ENCODE measurements at regions not wholly inside any gene's neighbourhood (a gene's known extent, or its start where the extent isn't known, plus 50 kb on each side); places are given as distances from the start of the nearest gene placed in this dataset.

GRCh38 chr14:58750321-58751269, 112.8 kb downstream of the DACT1 start:
- no peak overlapping the region for H3K9ac ChIP-seq (ENCODE audit: low read length)
- no peaks in the 10 kb centered on the region for H3K9me2 ChIP-seq (ENCODE audit: low read depth, low read length)
- no peaks in the 10 kb centered on the region for H3K9me3 ChIP-seq (ENCODE audit: low read length)
- H3K36me3 ChIP-seq (ENCODE audit: insufficient read depth, low read length): no peaks in the 10 kb centered on the region
- no peak overlapping the region for H3K4me2 ChIP-seq (ENCODE audit: low read length)
- no peaks in the 10 kb centered on the region for H4K20me1 ChIP-seq (ENCODE audit: insufficient read depth, low read length)
- H3K4me3 ChIP-seq (ENCODE audit: low read depth, low read length, poor library complexity, severe bottlenecking): no peak overlapping the region
- H3K79me2 ChIP-seq (ENCODE audit: insufficient read depth, low read length): no peaks in the 10 kb centered on the region
- H3K27me3 ChIP-seq (ENCODE audit: insufficient read depth, low read length): no peaks in the 10 kb centered on the region; the same call in 1 of the 2 replicates
- no peaks in the 10 kb centered on the region for H3K4me1 ChIP-seq (ENCODE audit: insufficient read depth, low read length, severe bottlenecking)
- H3K27ac ChIP-seq (ENCODE audit: low read depth, low read length, poor library complexity, severe bottlenecking): no peak overlapping the region
- no peak for TF ChIP-seq CTCF (IDR thresholded peaks at IDR 0.05; ENCODE audit: low read length)
- TF ChIP-seq EZH2 (IDR thresholded peaks at IDR 0.05; ENCODE audit: borderline replicate concordance, low read length): no peak
- H2AFZ ChIP-seq (ENCODE audit: low read length): no peak overlapping the region
- no peaks in the 10 kb centered on the region for H3F3A ChIP-seq (ENCODE audit: insufficient read depth, low read length)

GRCh38 chr14:58751788-58752187, 114.0 kb downstream of the DACT1 start:
- Histone ChIP-seq H3K27me3 (ENCODE audit: insufficient read depth, low read length) (no peaks in the 10 kb centered on the region; the same call in 1 of the 2 replicates), H3K36me3 (ENCODE audit: insufficient read depth, low read length) (no peaks in the 10 kb centered on the region), H3K9me3 (ENCODE audit: low read length) (no peaks in the 10 kb centered on the region), H2AFZ (ENCODE audit: low read length) (no peak overlapping the region), H3K9me2 (ENCODE audit: low read depth, low read length) (no peaks in the 10 kb centered on the region), H3K79me2 (ENCODE audit: insufficient read depth, low read length) (no peaks in the 10 kb centered on the region), H3K4me1 (ENCODE audit: insufficient read depth, low read length, severe bottlenecking) (no peaks in the 10 kb centered on the region), H3K27ac (ENCODE audit: low read depth, low read length, poor library complexity, severe bottlenecking) (no peak overlapping the region), H4K20me1 (ENCODE audit: insufficient read depth, low read length) (no peaks in the 10 kb centered on the region), H3K4me2 (ENCODE audit: low read length) (no peak overlapping the region), H3K9ac (ENCODE audit: low read length) (no peak overlapping the region), H3F3A (ENCODE audit: insufficient read depth, low read length) (no peaks in the 10 kb centered on the region), H3K4me3 (ENCODE audit: low read depth, low read length, poor library complexity, severe bottlenecking) (no peak overlapping the region)
- TF ChIP-seq EZH2 (IDR thresholded peaks at IDR 0.05; ENCODE audit: borderline replicate concordance, low read length) (no peak), CTCF (IDR thresholded peaks at IDR 0.05; ENCODE audit: low read length) (no peak)

GRCh38 chr14:58752289-58752688, 114.5 kb downstream of the DACT1 start:
- H3K9me2 ChIP-seq (ENCODE audit: low read depth, low read length): no peaks in the 10 kb centered on the region
- H3K27me3 ChIP-seq (ENCODE audit: insufficient read depth, low read length): no peaks in the 10 kb centered on the region; the same call in 1 of the 2 replicates
- no peaks in the 10 kb centered on the region for H4K20me1 ChIP-seq (ENCODE audit: insufficient read depth, low read length)
- H3K79me2 ChIP-seq (ENCODE audit: insufficient read depth, low read length): no peaks in the 10 kb centered on the region
- H3K9me3 ChIP-seq (ENCODE audit: low read length): no peaks in the 10 kb centered on the region
- H3K9ac ChIP-seq (ENCODE audit: low read length): no peak overlapping the region
- H3K27ac ChIP-seq (ENCODE audit: low read depth, low read length, poor library complexity, severe bottlenecking): no peak overlapping the region
- H3F3A ChIP-seq (ENCODE audit: insufficient read depth, low read length): no peaks in the 10 kb centered on the region
- no peak overlapping the region for H3K4me2 ChIP-seq (ENCODE audit: low read length)
- no peaks in the 10 kb centered on the region for H3K36me3 ChIP-seq (ENCODE audit: insufficient read depth, low read length)
- TF ChIP-seq CTCF (IDR thresholded peaks at IDR 0.05; ENCODE audit: low read length) (no peak), EZH2 (IDR thresholded peaks at IDR 0.05; ENCODE audit: borderline replicate concordance, low read length) (no peak)
- no peak overlapping the region for H3K4me3 ChIP-seq (ENCODE audit: low read depth, low read length, poor library complexity, severe bottlenecking)
- H2AFZ ChIP-seq (ENCODE audit: low read length): no peak overlapping the region
- no peaks in the 10 kb centered on the region for H3K4me1 ChIP-seq (ENCODE audit: insufficient read depth, low read length, severe bottlenecking)

Measured in OCI-LY1 (cell line).